ENCODE measurements at regions not wholly inside any gene's neighbourhood (a gene's known extent, or its start where the extent isn't known, plus 50 kb on each side); places are given as distances from the start of the nearest gene placed in this dataset.

DNA sequence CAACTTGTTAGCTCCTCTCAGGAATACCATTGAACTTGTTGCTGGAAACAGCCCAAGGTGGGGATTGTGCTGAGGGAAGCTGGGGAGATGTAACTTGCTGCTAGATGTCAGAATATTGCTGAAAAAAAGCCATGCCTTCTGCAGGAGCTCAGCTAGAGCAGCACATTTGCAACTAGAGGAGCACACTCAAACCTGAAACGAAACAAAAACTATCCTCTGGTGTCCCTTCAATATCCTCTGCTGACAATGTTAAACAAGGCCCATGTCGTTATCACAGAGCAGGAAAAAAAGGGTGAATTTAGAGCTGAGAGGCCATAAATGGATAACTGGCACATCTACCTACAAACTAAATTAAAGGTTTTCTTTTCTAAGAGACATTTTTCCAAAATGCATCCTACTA, 53.7 kb upstream of the MACC1 start:
- Histone ChIP-seq H3K4me2 (ENCODE audit: low read length) (no peak overlapping the region), H3K9ac (ENCODE audit: low read length) (no peak overlapping the region), H3K79me2 (ENCODE audit: insufficient read depth, low read length) (no peaks in the 10 kb centered on the region), H3K36me3 (ENCODE audit: control insufficient read depth in 1 of 2, insufficient read depth in 2 of 2, low read length in 2 of 2) (no peaks in the 10 kb centered on the region), H2AFZ (ENCODE audit: low read depth, low read length, poor library complexity, severe bottlenecking) (no peak overlapping the region), H3K27ac (ENCODE audit: low read depth, low read length) (no peak overlapping the region), H3K4me3 (replicated peaks in 1 of 2; ENCODE audit: low read depth in 1 of 2, low read length in 2 of 2) (no peak overlapping the region), H3K27me3 (ENCODE audit: insufficient read depth, low read length) (no peaks in the 10 kb centered on the region), H3K9me2 (ENCODE audit: insufficient read depth) (no peaks in the 10 kb centered on the region; the same call in 1 of the 2 replicates), H3K9me3 (ENCODE audit: control insufficient read depth in 1 of 2, insufficient read depth in 1 of 2, low read depth in 1 of 2, low read length in 2 of 2) (no peaks in the 10 kb centered on the region), H4K20me1 (ENCODE audit: insufficient read depth) (no peaks in the 10 kb centered on the region), H3K4me1 (ENCODE audit: control insufficient read depth in 1 of 2, insufficient read depth in 2 of 2, low read length in 2 of 2) (peaks cover 0 to 3% of the 10 kb centered on the region in 2 experiments; a peak in 1 of 4 replicates)
- no TSS peak for BruUV-seq (replicated peaks)
- no peak for ATAC-seq
- ChIA-PET POLR2A (no interaction called here), CTCF (no interaction called here), RAD21 (ENCODE audit: low non-redundant PET in 1 of 2, low total read pairs in 2 of 2, uncharacterized antibody in 2 of 2, unreplicated experiment in 2 of 2) (no interaction called here)
- TF ChIP-seq RAD21 (IDR thresholded peaks at IDR 0.05; ENCODE audit: low read depth), result no peak
- no peak for TF ChIP-seq JUND (IDR thresholded peaks at IDR 0.05)
- TF ChIP-seq, protein P1, sequence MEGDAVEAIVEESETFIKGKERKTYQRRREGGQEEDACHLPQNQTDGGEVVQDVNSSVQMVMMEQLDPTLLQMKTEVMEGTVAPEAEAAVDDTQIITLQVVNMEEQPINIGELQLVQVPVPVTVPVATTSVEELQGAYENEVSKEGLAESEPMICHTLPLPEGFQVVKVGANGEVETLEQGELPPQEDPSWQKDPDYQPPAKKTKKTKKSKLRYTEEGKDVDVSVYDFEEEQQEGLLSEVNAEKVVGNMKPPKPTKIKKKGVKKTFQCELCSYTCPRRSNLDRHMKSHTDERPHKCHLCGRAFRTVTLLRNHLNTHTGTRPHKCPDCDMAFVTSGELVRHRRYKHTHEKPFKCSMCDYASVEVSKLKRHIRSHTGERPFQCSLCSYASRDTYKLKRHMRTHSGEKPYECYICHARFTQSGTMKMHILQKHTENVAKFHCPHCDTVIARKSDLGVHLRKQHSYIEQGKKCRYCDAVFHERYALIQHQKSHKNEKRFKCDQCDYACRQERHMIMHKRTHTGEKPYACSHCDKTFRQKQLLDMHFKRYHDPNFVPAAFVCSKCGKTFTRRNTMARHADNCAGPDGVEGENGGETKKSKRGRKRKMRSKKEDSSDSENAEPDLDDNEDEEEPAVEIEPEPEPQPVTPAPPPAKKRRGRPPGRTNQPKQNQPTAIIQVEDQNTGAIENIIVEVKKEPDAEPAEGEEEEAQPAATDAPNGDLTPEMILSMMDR (IDR thresholded peaks at IDR 0.05 in 2 of 3, conservative IDR thresholded peaks at IDR 0.05 in 1 of 3; ENCODE audit: borderline replicate concordance in 1 of 3, insufficient read depth in 1 of 3, low read depth in 2 of 3, low read length in 2 of 3), result no peak
- TF ChIP-seq ZFX (IDR thresholded peaks at IDR 0.05), result no peak
- TF ChIP-seq, protein P2, sequence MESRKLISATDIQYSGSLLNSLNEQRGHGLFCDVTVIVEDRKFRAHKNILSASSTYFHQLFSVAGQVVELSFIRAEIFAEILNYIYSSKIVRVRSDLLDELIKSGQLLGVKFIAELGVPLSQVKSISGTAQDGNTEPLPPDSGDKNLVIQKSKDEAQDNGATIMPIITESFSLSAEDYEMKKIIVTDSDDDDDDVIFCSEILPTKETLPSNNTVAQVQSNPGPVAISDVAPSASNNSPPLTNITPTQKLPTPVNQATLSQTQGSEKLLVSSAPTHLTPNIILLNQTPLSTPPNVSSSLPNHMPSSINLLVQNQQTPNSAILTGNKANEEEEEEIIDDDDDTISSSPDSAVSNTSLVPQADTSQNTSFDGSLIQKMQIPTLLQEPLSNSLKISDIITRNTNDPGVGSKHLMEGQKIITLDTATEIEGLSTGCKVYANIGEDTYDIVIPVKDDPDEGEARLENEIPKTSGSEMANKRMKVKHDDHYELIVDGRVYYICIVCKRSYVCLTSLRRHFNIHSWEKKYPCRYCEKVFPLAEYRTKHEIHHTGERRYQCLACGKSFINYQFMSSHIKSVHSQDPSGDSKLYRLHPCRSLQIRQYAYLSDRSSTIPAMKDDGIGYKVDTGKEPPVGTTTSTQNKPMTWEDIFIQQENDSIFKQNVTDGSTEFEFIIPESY (IDR thresholded peaks at IDR 0.05; ENCODE audit: extremely low read depth, insufficient replicate concordance, low read length), result no peak
- TF ChIP-seq ZNF274 (IDR thresholded peaks at IDR 0.05; ENCODE audit: low read depth, low read length), result no peak
- TF ChIP-seq, protein P3, sequence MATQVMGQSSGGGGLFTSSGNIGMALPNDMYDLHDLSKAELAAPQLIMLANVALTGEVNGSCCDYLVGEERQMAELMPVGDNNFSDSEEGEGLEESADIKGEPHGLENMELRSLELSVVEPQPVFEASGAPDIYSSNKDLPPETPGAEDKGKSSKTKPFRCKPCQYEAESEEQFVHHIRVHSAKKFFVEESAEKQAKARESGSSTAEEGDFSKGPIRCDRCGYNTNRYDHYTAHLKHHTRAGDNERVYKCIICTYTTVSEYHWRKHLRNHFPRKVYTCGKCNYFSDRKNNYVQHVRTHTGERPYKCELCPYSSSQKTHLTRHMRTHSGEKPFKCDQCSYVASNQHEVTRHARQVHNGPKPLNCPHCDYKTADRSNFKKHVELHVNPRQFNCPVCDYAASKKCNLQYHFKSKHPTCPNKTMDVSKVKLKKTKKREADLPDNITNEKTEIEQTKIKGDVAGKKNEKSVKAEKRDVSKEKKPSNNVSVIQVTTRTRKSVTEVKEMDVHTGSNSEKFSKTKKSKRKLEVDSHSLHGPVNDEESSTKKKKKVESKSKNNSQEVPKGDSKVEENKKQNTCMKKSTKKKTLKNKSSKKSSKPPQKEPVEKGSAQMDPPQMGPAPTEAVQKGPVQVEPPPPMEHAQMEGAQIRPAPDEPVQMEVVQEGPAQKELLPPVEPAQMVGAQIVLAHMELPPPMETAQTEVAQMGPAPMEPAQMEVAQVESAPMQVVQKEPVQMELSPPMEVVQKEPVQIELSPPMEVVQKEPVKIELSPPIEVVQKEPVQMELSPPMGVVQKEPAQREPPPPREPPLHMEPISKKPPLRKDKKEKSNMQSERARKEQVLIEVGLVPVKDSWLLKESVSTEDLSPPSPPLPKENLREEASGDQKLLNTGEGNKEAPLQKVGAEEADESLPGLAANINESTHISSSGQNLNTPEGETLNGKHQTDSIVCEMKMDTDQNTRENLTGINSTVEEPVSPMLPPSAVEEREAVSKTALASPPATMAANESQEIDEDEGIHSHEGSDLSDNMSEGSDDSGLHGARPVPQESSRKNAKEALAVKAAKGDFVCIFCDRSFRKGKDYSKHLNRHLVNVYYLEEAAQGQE (IDR thresholded peaks at IDR 0.05; ENCODE audit: low read depth), result no peak
- TF ChIP-seq EZH2 (IDR thresholded peaks at IDR 0.05), result no peak
- TF ChIP-seq SP1 (IDR thresholded peaks at IDR 0.05; ENCODE audit: low read depth), result no peak
- no peak for TF ChIP-seq TCF7L2 (IDR thresholded peaks at IDR 0.05; ENCODE audit: borderline replicate concordance, extremely low read depth, insufficient read depth, insufficient read length)
- no peak for TF ChIP-seq EZH2phosphoT487 (IDR thresholded peaks at IDR 0.05; ENCODE audit: borderline replicate concordance)
- no peak for TF ChIP-seq POLR2A (IDR thresholded peaks at IDR 0.05; ENCODE audit: borderline replicate concordance, extremely low read depth, insufficient read depth, insufficient read length)
- no peak for TF ChIP-seq ELF1 (IDR thresholded peaks at IDR 0.05; ENCODE audit: borderline replicate concordance, low read depth)
- no peak for DNase-seq (ENCODE audit: low read depth, low spot score)
- intact Hi-C loops (cut with micrococcal nuclease), result no loop called here
